Epithelial cell of esophagus (primary cell): ENCODE measurements at regions not wholly inside any gene's neighbourhood (a gene's known extent, or its start where the extent isn't known, plus 50 kb on each side); places are given as distances from the start of the nearest gene placed in this dataset.

Experiments used
- DNase-seq: peaks from one replicate; pipeline ENCODE4 v3.0.0; 2010; ENCODE audit warnings: low read depth
- H3K4me3 ChIP-seq: 2 replicates; pipeline ENCODE4 v1.5.1; 2011; ENCODE audit warnings: mild to moderate bottlenecking, low read length, control low read depth
- TF ChIP-seq, protein P1 (sequence below): IDR thresholded peaks from 2 replicates; pipeline ENCODE4 v1.5.1; 2011; ENCODE audit warnings: low read depth, mild to moderate bottlenecking, low read length, control low read depth, inconsistent platforms; ENCODE audit not compliant: insufficient read depth; ENCODE audit errors: missing control alignments

DNA sequence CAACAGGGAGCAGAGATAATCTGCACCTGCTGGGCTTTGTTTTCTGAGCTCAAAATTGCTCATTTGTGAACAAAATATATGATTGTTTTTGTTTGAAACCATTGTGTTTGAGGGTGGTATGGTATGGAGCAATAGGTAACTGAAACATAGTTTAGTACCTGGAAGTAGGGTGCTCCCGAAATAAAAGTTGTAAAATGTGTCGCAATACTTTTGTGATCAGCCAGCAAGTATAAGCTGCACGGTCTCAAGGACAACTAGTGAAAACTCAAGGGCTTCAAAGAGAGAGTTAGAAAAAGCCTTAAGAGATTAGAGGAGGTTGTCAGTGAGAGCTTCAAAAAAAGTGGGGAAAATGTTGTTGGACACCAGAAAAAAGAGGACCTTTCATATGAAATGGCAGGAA lies 579.8 kb upstream of the POU3F2 start:
- TF ChIP-seq, protein P1, sequence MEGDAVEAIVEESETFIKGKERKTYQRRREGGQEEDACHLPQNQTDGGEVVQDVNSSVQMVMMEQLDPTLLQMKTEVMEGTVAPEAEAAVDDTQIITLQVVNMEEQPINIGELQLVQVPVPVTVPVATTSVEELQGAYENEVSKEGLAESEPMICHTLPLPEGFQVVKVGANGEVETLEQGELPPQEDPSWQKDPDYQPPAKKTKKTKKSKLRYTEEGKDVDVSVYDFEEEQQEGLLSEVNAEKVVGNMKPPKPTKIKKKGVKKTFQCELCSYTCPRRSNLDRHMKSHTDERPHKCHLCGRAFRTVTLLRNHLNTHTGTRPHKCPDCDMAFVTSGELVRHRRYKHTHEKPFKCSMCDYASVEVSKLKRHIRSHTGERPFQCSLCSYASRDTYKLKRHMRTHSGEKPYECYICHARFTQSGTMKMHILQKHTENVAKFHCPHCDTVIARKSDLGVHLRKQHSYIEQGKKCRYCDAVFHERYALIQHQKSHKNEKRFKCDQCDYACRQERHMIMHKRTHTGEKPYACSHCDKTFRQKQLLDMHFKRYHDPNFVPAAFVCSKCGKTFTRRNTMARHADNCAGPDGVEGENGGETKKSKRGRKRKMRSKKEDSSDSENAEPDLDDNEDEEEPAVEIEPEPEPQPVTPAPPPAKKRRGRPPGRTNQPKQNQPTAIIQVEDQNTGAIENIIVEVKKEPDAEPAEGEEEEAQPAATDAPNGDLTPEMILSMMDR = no peak
- no peak for DNase-seq
- H3K4me3 ChIP-seq = no peak overlapping the region

DNA sequence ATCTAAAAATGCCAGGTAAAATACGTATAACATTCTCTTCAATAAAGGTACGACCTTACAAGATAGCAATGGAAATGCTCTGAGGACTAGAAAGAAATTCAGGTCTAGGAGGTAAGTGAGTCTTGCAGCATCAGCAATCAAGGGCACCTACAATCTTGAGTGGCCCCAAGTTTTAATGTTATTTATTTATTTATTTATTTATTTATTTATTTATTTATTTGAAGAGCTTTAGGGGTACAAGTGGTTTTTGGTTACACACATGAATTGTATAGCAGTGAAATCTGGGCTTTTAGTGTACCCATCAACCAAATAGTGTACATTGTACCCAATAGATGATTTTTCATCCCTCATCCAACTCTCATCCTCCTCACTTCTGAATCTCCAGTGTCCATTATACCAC lies 574.0 kb upstream of the POU3F2 start:
- TF ChIP-seq, protein P1 = no peak
- no peak overlapping the region for H3K4me3 ChIP-seq
- DNase-seq = no peak

DNA sequence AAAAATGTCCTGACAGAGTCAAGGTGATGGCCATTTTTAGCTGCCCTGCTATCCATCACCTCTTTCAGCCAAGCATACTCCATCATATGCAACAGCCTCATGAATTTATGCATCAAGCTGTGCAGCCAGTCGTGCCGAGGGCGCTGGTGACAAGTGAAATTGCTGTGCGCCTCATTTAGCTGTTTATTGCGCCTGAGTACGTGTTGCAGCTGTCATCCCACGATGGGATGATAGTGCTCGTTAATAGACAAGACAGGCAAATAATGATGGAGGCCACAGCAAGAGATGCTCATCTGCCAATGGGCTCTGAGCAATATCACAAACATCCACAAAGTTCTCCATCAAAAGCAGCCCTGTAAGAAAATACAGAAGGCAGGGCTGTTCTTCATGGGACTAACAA lies 562.3 kb upstream of the POU3F2 start:
- H3K4me3 ChIP-seq = no peak overlapping the region
- TF ChIP-seq, protein P1 = no peak
- DNase-seq = no peak

DNA sequence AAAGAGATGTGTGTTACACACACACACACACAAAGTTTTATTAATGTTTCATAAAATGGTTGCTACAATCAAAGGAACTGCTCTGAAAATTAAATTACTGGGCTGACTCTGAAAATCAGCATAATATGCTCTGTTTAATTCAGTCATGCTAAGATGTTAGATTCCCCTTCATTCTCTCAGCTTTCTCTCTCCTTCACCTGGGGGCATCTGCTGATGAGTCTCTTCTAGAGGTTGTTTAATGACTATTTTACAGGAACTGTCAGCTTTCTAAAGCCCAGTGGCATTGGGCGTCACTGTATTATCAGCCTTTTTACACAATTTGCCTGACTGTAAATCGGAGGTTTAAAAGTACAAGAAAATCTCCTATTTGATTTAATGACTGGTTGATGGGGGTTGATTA lies 559.7 kb upstream of the POU3F2 start:
- TF ChIP-seq, protein P1 = no peak
- no peak for DNase-seq

DNA sequence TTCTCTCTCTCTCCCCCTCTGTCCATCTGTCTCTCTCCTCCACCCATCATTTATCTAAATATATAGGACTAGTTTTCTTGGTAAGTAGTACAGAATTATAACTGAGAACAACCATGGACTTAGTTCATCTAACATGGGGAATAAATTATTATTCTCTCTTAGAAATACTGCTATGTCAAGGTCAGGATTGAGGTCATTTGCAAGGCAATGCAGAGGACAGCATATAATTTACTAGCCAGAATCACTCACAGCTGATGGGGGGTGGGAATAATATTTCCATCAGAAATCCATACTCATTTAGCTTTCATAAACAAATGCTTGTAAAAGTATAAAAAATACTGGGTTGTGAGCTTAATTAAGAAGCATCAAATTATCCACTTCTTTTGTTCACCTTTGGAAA lies 553.9 kb upstream of the POU3F2 start:
- DNase-seq = no peak
- H3K4me3 ChIP-seq = no peak overlapping the region
- TF ChIP-seq, protein P1 = no peak

More for the DNA sequence above, 559.7 kb upstream of the POU3F2 start:
- H3K4me3 ChIP-seq = no peak overlapping the region

DNA sequence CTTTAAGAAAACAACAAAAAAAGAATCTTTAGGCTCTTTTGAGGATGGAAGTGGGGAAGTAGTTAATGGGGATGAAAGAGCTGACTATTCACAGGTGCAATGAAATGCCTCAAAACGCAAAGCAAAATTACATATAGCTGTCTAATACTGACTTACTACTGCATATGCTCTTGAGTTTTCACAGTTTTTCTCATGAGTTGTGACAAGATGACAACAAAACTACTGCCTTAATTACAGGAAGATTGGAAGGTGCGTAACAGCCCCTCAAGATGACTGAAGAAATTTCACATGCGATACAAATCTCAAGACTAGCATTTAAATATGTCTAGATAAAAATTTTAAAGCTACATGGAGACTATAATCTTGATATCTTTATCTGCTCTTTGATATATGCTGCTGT lies 547.8 kb upstream of the POU3F2 start:
- TF ChIP-seq, protein P1 = no peak
- DNase-seq = no peak

DNA sequence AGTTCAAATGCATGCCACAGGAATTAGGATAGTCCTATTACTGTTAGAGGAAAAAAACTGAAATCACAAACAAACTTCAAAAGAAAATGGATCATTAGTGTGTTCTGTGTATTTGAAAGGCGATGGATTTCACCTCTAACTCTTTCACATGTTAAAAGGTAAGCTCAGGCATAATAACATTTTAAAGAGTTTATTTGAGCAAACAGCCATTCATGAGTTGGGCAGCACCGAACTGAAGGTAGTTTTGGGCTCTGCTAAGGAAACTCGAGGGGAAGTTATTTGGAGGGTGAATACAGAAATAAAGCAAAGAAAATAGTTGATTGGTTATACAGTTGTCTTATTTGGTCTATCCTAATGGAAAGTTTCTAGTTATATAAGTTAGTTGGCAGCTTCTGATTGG lies 546.5 kb upstream of the POU3F2 start:
- DNase-seq = no peak
- H3K4me3 ChIP-seq = no peak overlapping the region
- TF ChIP-seq, protein P1 = no peak

More for the DNA sequence above, 547.8 kb upstream of the POU3F2 start:
- no peak overlapping the region for H3K4me3 ChIP-seq
